Gastroesophageal sphincter (tissue), 3 donors: ENCODE measurements at regions not wholly inside any gene's neighbourhood (a gene's known extent, or its start where the extent isn't known, plus 50 kb on each side); places are given as distances from the start of the nearest gene placed in this dataset.

ENCODE experiments used
- CTCF ChIP-seq, 4 experiments: fragments of 200-600 bp in 2 of 4; fragments of 450-650 bp in 2 of 4; sonication (generic) in 1 of 4; IDR thresholded peaks; one replicate each; pipeline ENCODE4 v1.5.1; 2017 to 2019; ENCODE audit warnings: antibody characterized with exemption in 4 of 4, mild to moderate bottlenecking in 2 of 4, moderate library complexity in 2 of 4
- EP300 ChIP-seq: sonication (generic); formaldehyde crosslinking; IDR thresholded peaks from one replicate; pipeline ENCODE4 v1.6.1; 2017; ENCODE audit warnings: antibody characterized with exemption, mild to moderate bottlenecking

GRCh38 chr16:85259832-85260167 is 147.5 kb upstream of the CIBAR2 start:
- TF ChIP-seq CTCF (IDR thresholded peaks at IDR 0.05) (no peak), EP300 (no peak)
